ENCODE measurements at regions not wholly inside any gene's neighbourhood (a gene's known extent, or its start where the extent isn't known, plus 50 kb on each side); places are given as distances from the start of the nearest gene placed in this dataset.
A peak's percentile ranks its signal among the peaks of the same experiment; 100 is the strongest.

GRCh38 chr4:67122029-67122428 lies 423.3 kb downstream of the CENPC start:
- DNase-seq (ENCODE audit: low read depth, low spot score) (no peak), FAIRE-seq (no peak)
- Histone ChIP-seq H4K20me1 (ENCODE audit: control insufficient read depth, extremely low read depth, insufficient read depth, low read length) (no peaks in the 10 kb centered on the region), H3K36me3 (ENCODE audit: control insufficient read depth in 2 of 2, extremely low read depth in 1 of 2, insufficient read depth in 2 of 2, low read length in 2 of 2) (no peaks in the 10 kb centered on the region), H3K9me1 (ENCODE audit: control insufficient read depth, extremely low read depth, insufficient read depth, low read length) (no peaks in the 10 kb centered on the region), H3K9ac (ENCODE audit: control insufficient read depth, extremely low read depth, insufficient read depth, low read length) (no peak overlapping the region), H3K4me1 (ENCODE audit: control insufficient read depth, extremely low read depth, insufficient read depth, low read length) (no peaks in the 10 kb centered on the region), H3K79me2 (ENCODE audit: control insufficient read depth, insufficient read depth, low read length) (no peaks in the 10 kb centered on the region), H3K27ac (ENCODE audit: control insufficient read depth, insufficient read depth, low read length) (no peak overlapping the region), H3K4me3 (ENCODE audit: control insufficient read depth in 2 of 3, extremely low read depth in 1 of 3, insufficient read depth in 2 of 3, low read depth in 1 of 3, low read length in 3 of 3) (no peak overlapping the region), H3K4me2 (ENCODE audit: control insufficient read depth, extremely low read depth, insufficient read depth, low read depth, low read length) (no peak overlapping the region), H3K27me3 (ENCODE audit: control insufficient read depth, extremely low read depth, insufficient read depth, low read length) (no peaks in the 10 kb centered on the region), H2AFZ (ENCODE audit: control insufficient read depth, low read length) (no peak overlapping the region), H3K9me3 (ENCODE audit: control insufficient read depth, low read depth, low read length) (no peaks in the 10 kb centered on the region)
- dilution Hi-C loops (cut with MboI; ENCODE audit: extremely low pct_ligation_motif_present, low sequenced_read_pairs) = no loop called here
- no peak for TF ChIP-seq EZH2 (IDR thresholded peaks at IDR 0.05; ENCODE audit: low read length)
- TF ChIP-seq CTCF (optimal IDR thresholded peaks at IDR 0.05 in 1 of 3, IDR thresholded peaks at IDR 0.05 in 1 of 3, conservative IDR thresholded peaks at IDR 0.05 in 1 of 3; ENCODE audit: extremely low read depth in 1 of 3, insufficient read depth in 2 of 3, low read length in 3 of 3) = peak; percentile 29 to 43 (median 33)

GRCh38 chr4:67120369-67120768 lies 424.9 kb downstream of the CENPC start:
- Histone ChIP-seq H3K9ac (ENCODE audit: control insufficient read depth, extremely low read depth, insufficient read depth, low read length) (no peak overlapping the region), H3K79me2 (ENCODE audit: control insufficient read depth, insufficient read depth, low read length) (no peaks in the 10 kb centered on the region), H3K9me1 (ENCODE audit: control insufficient read depth, extremely low read depth, insufficient read depth, low read length) (no peaks in the 10 kb centered on the region), H3K4me3 (ENCODE audit: control insufficient read depth in 2 of 3, extremely low read depth in 1 of 3, insufficient read depth in 2 of 3, low read depth in 1 of 3, low read length in 3 of 3) (no peak overlapping the region), H2AFZ (ENCODE audit: control insufficient read depth, low read length) (no peak overlapping the region), H3K27me3 (ENCODE audit: control insufficient read depth, extremely low read depth, insufficient read depth, low read length) (no peaks in the 10 kb centered on the region), H3K36me3 (ENCODE audit: control insufficient read depth in 2 of 2, extremely low read depth in 1 of 2, insufficient read depth in 2 of 2, low read length in 2 of 2) (no peaks in the 10 kb centered on the region), H4K20me1 (ENCODE audit: control insufficient read depth, extremely low read depth, insufficient read depth, low read length) (no peaks in the 10 kb centered on the region), H3K27ac (ENCODE audit: control insufficient read depth, insufficient read depth, low read length) (no peak overlapping the region), H3K4me1 (ENCODE audit: control insufficient read depth, extremely low read depth, insufficient read depth, low read length) (no peaks in the 10 kb centered on the region), H3K4me2 (ENCODE audit: control insufficient read depth, extremely low read depth, insufficient read depth, low read depth, low read length) (no peak overlapping the region), H3K9me3 (ENCODE audit: control insufficient read depth, low read depth, low read length) (no peaks in the 10 kb centered on the region)
- no peak for TF ChIP-seq EZH2 (IDR thresholded peaks at IDR 0.05; ENCODE audit: low read length)
- no peak for TF ChIP-seq CTCF (optimal IDR thresholded peaks at IDR 0.05 in 1 of 3, IDR thresholded peaks at IDR 0.05 in 1 of 3, conservative IDR thresholded peaks at IDR 0.05 in 1 of 3; ENCODE audit: extremely low read depth in 1 of 3, insufficient read depth in 2 of 3, low read length in 3 of 3)
- FAIRE-seq (no peak), DNase-seq (ENCODE audit: low read depth, low spot score) (no peak)
- dilution Hi-C loops (cut with MboI; ENCODE audit: extremely low pct_ligation_motif_present, low sequenced_read_pairs) = no loop called here

All from keratinocyte (primary cell).